ENCODE measurements at regions not wholly inside any gene's neighbourhood (a gene's known extent, or its start where the extent isn't known, plus 50 kb on each side); places are given as distances from the start of the nearest gene placed in this dataset.

- no peak for DNase-seq
Measured at GRCh38 chr12:77569876-77570275, 260.8 kb upstream of the NAV3 start.

DNA sequence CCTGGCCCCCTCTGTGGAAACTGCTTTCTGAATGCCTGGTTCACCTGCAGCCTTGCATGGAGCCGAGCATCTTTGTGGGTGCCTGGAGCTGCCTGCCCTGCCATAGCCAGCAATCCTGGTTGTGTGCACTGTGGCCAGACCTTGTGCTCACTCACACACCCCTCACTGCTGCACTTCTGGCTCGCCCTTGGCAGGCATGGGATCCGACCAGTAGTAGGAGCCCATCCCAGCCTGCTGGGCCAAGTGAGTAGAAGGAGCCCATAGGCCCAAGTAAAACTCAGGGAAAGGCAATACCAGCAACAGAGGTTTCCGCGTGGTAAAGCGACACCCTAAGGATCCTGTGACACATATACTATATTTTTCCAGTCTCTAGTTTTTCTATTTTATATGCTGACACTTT is 270.0 kb upstream of the NAV3 start:
- DNase-seq = no peak

DNA sequence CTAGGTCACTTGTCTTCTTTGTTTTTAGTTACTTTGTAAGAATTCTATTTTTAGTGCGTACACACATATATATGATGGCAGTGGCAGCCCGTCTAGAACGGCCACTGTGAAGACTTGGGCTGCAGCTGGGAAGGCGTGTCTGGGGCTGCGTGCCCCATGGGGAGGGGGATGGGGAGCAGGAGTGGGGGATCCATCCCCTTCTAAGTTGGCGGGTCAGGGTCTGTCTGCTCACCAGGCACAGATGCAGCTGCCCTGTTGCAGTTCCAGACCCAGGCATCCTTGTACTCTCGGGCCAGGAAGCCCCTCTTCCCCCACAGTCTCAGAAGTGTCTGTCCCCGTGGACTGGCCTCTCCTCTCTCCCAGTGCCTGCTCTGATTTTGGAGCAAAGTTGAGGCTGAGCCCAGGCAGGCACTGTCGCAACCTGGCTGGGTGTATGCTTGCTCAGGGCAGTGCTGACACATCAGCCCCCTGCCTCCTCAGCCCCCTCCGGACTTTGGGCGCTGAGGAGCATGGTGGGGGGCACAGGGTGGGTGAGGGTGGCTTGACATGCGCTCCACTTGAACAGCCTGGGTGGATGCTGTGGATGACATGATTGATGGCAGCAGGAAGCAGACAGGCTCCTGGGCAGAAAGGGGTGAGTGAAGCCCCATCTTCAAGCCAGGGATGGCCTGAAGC is 271.2 kb upstream of the NAV3 start:
- DNase-seq = no peak

DNA sequence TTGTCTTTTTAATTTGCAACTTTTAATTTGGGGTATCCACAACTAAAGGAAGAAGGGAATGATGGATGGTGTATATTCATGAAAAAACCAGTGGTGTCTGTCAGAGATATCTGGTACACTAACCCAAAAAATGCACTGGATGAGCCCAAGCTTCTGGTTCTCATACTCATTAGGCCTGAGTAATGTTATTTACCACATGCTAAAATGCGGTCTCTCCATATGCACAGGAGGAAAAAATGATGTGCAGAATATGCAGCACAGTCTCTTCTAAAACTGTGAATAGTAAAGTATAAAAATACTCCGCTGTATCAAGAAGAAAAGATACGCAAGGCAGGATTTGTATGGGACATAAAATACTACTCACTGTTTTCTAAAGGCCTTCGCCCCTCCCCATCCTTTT is 275.6 kb upstream of the NAV3 start:
- DNase-seq = no peak

DNA sequence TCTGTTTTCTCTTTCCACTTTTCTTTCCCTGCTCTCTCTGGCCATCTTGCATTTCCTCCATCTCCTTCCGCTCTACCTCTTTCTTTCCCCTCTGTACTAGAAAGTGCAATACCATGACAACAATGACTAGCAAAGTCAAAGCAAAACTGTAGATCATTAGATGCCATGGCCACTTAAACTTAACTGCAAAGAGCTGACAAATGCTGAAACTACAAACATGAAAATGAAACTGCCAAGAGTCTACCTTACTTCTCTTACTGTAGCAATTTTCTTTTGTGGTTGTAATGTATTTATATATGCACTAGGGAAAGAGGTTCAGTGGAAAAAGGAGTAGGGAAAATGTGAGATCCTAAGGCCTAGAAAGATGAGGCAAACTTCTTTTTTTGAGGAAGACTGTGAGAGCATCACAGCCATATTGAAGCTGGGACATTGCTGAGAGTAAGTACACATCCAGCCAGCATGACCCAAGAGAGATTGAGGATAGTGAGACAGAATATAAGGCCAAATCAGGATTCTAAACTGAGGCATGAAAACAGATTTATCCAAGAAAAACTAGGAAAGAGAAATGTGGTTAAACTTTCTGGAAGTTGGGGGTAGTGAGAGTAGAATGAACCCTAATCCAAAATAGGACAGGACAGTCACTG is 276.6 kb upstream of the NAV3 start:
- DNase-seq = no peak

GRCh38 chr12:77549383-77550128 is 281.1 kb upstream of the NAV3 start:
- no peak for DNase-seq

DNA sequence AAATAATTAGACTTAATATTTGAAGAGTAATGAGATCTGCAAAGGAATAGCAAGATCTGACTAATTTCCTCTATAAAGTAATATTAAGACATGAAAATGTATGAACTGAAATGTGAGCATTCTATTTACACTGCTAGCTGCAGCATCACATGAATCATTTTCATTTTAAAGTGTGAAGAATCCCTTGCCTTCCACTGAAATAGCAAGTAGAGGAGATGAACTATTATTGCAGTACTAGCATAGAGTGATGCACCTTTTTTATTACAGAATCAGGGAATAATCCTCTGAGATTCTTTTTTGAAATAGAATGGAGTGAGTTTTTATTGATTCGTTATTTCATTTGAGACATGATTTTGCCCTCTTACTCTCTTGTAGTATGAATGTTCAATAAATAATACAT is 281.9 kb upstream of the NAV3 start:
- DNase-seq = no peak

GRCh38 chr12:77540097-77540496 is 290.6 kb upstream of the NAV3 start:
- DNase-seq = no peak

DNA sequence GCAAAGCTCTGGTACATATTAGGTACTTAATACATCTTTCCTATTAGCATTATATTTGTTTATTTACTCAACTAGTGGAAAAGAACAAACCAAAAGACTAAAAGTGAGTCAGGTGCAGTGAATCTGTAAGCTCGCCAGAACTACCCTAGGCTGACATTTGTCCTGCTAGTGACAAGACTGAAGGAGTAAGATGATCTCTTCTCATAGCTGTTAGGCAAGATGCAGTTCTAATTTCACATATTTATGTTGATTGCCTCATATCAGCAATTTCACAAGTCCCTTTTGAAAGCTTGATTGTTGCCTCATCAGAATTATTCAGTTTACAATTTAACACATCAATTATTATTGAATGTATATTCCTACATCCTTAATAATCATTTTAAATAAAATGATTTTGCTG is 293.0 kb upstream of the NAV3 start:
- no peak for DNase-seq

DNA sequence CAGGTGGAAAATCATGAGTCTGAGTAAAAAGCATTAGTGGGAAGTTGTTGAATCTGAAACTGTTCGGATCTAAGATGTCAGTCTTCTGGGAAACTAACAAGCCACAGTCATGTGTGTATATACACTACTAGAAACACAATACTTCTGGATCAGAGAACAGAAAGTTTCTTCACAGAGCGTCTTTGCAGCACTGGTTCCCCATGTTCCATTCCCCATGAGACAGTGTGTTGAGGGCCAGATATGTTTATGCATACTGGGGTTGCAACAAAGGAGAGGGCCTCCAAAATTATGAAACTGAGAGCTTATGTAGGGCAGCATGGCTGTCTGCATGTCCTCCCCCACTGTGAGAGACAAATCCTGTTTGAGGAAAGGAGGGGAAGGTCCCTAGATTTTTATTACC is 295.0 kb upstream of the NAV3 start:
- no peak for DNase-seq

- DNase-seq = no peak
Measured at GRCh38 chr12:77531912-77532311, 298.8 kb upstream of the NAV3 start.

GRCh38 chr12:77522247-77522646 is 308.4 kb upstream of the NAV3 start:
- no peak for DNase-seq

GRCh38 chr12:77521508-77522115 is 309.1 kb upstream of the NAV3 start:
- no peak for DNase-seq

GRCh38 chr12:77514511-77514910 is 316.2 kb upstream of the NAV3 start:
- no peak for DNase-seq

GRCh38 chr12:77510985-77511384 is 319.7 kb upstream of the NAV3 start:
- DNase-seq = no peak

DNA sequence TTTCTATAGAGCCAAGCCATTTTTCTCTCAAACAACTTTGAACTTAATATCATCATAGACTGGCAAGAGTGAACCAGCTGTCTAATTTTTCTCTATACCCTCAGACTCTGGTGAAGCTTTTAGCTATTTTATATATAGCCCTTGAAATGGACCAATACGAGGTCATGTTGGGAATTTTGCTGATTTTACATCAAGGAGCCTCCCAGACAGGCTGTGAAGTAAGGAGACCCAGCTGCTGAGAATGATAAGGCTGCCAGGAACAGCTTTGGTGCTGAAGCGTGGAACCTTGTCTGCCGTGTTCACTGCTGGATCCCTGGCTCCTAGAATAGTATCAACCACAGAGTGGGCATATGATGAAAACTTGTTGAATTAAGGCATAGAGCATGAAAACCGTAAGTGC is 326.2 kb upstream of the NAV3 start:
- DNase-seq = no peak

DNA sequence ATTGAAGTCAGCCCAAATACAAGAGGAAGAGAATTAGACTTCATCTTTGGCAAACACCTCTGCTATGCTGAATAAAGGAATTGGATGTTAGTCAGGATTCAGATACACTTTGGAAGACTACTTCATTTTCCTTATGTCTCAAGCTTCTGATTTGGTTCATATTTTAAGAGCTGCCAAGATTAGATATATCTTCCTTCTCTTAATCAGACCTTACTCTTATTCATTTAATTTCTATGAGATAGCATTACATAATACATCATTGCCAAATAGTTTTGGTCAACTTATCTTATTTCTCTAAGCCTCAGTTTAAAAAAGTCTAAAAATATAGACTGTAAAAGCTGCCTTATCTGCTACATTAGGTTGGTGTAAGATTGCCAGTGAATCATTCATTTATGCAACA is 330.6 kb upstream of the NAV3 start:
- DNase-seq = no peak

DNA sequence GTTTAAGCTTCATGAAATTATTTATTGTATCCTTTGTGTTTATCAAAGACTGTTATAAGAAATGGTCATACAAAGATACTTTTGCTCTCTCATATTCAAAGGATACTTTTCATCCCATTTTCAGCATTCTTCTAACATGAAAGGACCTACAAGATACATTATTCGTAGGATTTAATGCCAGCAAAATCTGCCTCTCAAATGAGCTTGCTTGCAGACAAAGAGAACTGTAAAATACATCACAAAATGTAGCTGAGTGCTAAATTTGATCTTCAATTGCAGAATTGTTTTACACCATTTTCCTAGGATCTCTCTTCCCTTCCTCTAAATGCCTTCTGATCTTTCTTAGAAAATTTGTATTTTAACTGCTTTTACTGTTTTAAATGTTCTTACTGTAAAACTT is 333.0 kb upstream of the NAV3 start:
- DNase-seq = no peak

DNA sequence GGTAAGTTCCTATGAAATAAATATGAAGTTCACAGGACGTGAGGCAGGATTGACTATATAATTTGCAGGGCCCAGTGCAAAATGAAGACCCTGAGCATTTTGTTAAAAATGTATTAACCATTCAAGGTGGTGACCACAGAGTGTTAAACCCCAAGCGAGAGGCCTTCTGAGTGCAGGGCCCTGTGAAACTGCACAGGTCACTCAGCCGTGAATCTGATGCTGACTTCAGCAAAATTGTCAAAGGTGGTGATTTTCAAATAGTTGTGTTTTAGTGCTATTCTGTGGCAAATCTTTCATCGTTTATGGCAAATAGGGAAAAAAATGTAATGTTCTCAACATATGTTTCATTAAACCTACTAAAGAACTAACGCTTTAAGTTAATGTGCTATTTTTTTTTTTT is 334.0 kb upstream of the NAV3 start:
- no peak for DNase-seq

DNA sequence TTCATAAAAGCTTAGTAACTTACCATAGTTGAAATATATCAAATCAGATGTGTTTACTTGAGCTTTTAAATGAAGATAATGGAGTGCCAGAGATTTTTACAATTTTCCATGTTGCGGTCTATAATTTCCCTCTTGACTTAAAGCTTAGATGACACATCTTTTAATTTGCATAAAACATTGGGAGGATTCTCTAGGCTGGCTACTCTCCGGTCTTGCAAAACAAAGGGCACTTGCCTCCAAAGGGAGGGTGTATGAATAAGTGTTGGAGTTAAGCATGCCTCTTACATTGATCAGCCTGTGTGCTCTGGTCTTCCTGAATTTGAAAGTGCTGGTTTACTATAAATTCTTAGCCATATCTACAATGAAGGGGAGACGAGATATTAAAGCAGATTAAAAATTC is 336.4 kb upstream of the NAV3 start:
- DNase-seq = no peak

GRCh38 chr12:77493302-77494168 is 337.2 kb upstream of the NAV3 start:
- no peak for DNase-seq

DNA sequence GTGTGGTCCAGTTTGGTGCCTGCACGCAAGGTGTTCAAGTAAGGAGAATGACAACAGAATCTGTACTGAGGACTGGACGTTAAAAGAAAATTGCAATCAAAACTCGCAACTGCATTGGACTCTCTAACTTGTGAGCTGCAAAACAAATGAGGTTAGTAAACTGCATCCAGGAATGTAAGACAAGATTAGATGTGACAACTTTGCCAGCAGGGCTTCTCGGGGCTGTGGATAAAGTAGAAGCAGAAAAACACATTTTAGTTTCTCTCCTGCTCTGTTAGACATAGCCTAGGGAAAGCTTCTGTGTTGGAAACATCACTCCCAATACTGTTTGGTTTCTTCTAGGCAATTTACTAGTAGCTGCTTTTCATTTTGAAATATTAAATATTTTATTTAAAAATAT is 338.2 kb upstream of the NAV3 start:
- DNase-seq = no peak
